CD14-positive monocyte (primary cell): ENCODE measurements at regions not wholly inside any gene's neighbourhood (a gene's known extent, or its start where the extent isn't known, plus 50 kb on each side); places are given as distances from the start of the nearest gene placed in this dataset.

Experiments
- DNase-seq, 3 donors: peaks; one replicate each; pipeline ENCODE4 v3.0.0-alpha.2; 2011 to 2022
- H2AFZ ChIP-seq: 2 replicates; pipeline ENCODE4 v1.6.0; 2012; ENCODE audit warnings: mild to moderate bottlenecking, low read depth, low read length, inconsistent platforms; ENCODE audit not compliant: insufficient read depth, poor library complexity, severe bottlenecking
- H3K27ac ChIP-seq, 2 donors: 1 replicate in 1 of 2; 2 replicates in 1 of 2; pipeline ENCODE4 v1.5.1; 2012 to 2013; ENCODE audit warnings: low read length in 2 of 2, control low read depth in 1 of 2, inconsistent platforms in 1 of 2, low read depth in 1 of 2, mild to moderate bottlenecking in 1 of 2
- H3K27me3 ChIP-seq, 2 donors: one replicate each; pipeline versions ENCODE4 v1.6.0 to v1.6.1; 2011 to 2013; ENCODE audit warnings: low read length in 2 of 2; ENCODE audit not compliant: control insufficient read depth in 2 of 2, insufficient read depth in 2 of 2
- H3K36me3 ChIP-seq, 2 donors: replicated peaks in 1 of 2; 1 replicate in 1 of 2; 2 replicates in 1 of 2; pipeline versions ENCODE4 v1.5.1 to v1.6.1; 2012 to 2013; ENCODE audit warnings: low read length in 2 of 2, control low read depth in 1 of 2, inconsistent platforms in 1 of 2, mild to moderate bottlenecking in 1 of 2; ENCODE audit not compliant: insufficient read depth in 2 of 2, control insufficient read depth in 1 of 2
- H3K4me1 ChIP-seq, 2 donors: 1 replicate in 1 of 2; 2 replicates in 1 of 2; pipeline versions ENCODE4 v1.5.1 to v1.6.1; 2012 to 2013; ENCODE audit warnings: low read length in 2 of 2, control low read depth in 1 of 2, inconsistent platforms in 1 of 2, mild to moderate bottlenecking in 1 of 2, moderate library complexity in 1 of 2; ENCODE audit not compliant: insufficient read depth in 2 of 2, control insufficient read depth in 1 of 2
- H3K4me2 ChIP-seq: replicated peaks from 2 replicates; pipeline ENCODE3; 2012; ENCODE audit warnings: low read length, moderate library complexity, mild to moderate bottlenecking; ENCODE audit not compliant: poor library complexity, severe bottlenecking; ENCODE audit errors: extremely low read depth
- H3K4me3 ChIP-seq, 3 experiments: fragments of 200-600 bp in 1 of 3; sonication (generic) in 1 of 3; replicated peaks in 1 of 3; 1 replicate in 2 of 3; 2 replicates in 1 of 3; pipeline ENCODE4 v1.5.1; 2011 to 2013; ENCODE audit warnings: low read length in 3 of 3, mild to moderate bottlenecking in 3 of 3, control low read depth in 2 of 3, low read depth in 2 of 3, inconsistent platforms in 1 of 3, moderate library complexity in 1 of 3
- H3K79me2 ChIP-seq: 2 replicates; pipeline ENCODE4 v1.6.0; 2012; ENCODE audit warnings: mild to moderate bottlenecking, control low read depth, inconsistent platforms, low read length, moderate library complexity; ENCODE audit not compliant: insufficient read depth
- H3K9ac ChIP-seq: 2 replicates; pipeline ENCODE4 v1.6.0; 2017; ENCODE audit warnings: low read length, mild to moderate bottlenecking; ENCODE audit not compliant: insufficient read depth, poor library complexity, severe bottlenecking
- H3K9me3 ChIP-seq, 2 donors: replicated peaks in 1 of 2; 1 replicate in 1 of 2; 2 replicates in 1 of 2; pipeline versions ENCODE4 v1.5.1 to v1.6.1; 2012 to 2013; ENCODE audit warnings: low read length in 2 of 2, control low read depth in 1 of 2; ENCODE audit not compliant: control insufficient read depth in 1 of 2, insufficient read depth in 1 of 2
- H4K20me1 ChIP-seq: 2 replicates; pipeline ENCODE4 v1.6.0; 2012; ENCODE audit warnings: mild to moderate bottlenecking, low read length, control low read depth, moderate library complexity; ENCODE audit not compliant: insufficient read depth
- H3K27ac Mint-ChIP-seq, 7 donors: one replicate each; pipeline ENCODE4 v1.8.0; 2020; ENCODE audit warnings: mild to moderate bottlenecking in 7 of 7, mixed read lengths in 7 of 7, moderate library complexity in 6 of 7, inconsistent platforms in 2 of 7
- H3K27me3 Mint-ChIP-seq, 3 donors: one replicate each; pipeline ENCODE4 v1.8.0; 2021 to 2022; ENCODE audit warnings: low read depth in 3 of 3, mild to moderate bottlenecking in 3 of 3, mixed read lengths in 3 of 3, moderate library complexity in 3 of 3, inconsistent platforms in 1 of 3
- H3K36me3 Mint-ChIP-seq, 2 donors: one replicate each; pipeline ENCODE4 v1.8.0; 2020; ENCODE audit warnings: mixed read lengths in 2 of 2, inconsistent platforms in 1 of 2, mild to moderate bottlenecking in 1 of 2
- H3K4me1 Mint-ChIP-seq: one replicate; pipeline ENCODE4 v1.8.0; 2020; ENCODE audit warnings: mild to moderate bottlenecking, mixed read lengths
- H3K4me3 Mint-ChIP-seq, 2 donors: one replicate each; pipeline ENCODE4 v1.8.0; 2020; ENCODE audit warnings: mild to moderate bottlenecking in 2 of 2, mixed read lengths in 2 of 2, moderate library complexity in 1 of 2
- H3K9me3 Mint-ChIP-seq, 7 donors: one replicate each; pipeline ENCODE4 v1.8.0; 2020 to 2022; ENCODE audit warnings: mixed read lengths in 7 of 7, mild to moderate bottlenecking in 6 of 7, moderate library complexity in 6 of 7, inconsistent platforms in 2 of 7
- CTCF ChIP-seq: fragments of 200-600 bp; IDR thresholded peaks from one replicate; pipeline ENCODE4 v1.8.0; 2022; ENCODE audit warnings: antibody characterized with exemption, mild to moderate bottlenecking
- WGBS: methylation state at CpG from one replicate; pipeline ENCODE4 v1.1.5; 2013; ENCODE audit warnings: missing lambda C conversion rate; ENCODE audit not compliant: insufficient coverage; 5-methylcytosine and 5-hydroxymethylcytosine counted together
- intact Hi-C, 2 donors: fragments of 100-400 bp; cut with micrococcal nuclease; formaldehyde crosslinking; loops; one replicate each; pipeline versions ENCODE4 v1.15.0 to v1.15.1; 2023

GRCh38 chr11:64447831-64448598 is 89.1 kb downstream of the RPS6KA4 start:
- peaks cover 47 to 59% of the 10 kb centered on the region in 2 donors for H3K4me1 ChIP-seq
- no peak for TF ChIP-seq CTCF
- Mint-ChIP-seq H3K36me3 (peaks cover 3% of the 10 kb centered on the region in 2 donors), H3K27ac (peak overlapping the region; percentile 94 to 98 (median 96)), H3K27me3 (no peaks in the 10 kb centered on the region), H3K4me3 (peak overlapping the region; percentile 88 to 96), H3K4me1 (peaks cover 61% of the 10 kb centered on the region), H3K9me3 (peaks cover 0 to 4% (median 3%) of the 10 kb centered on the region in 7 donors)
- intact Hi-C loops: no loop called here
- peak; percentile 87 to 95 (median 88) for DNase-seq
- no peaks in the 10 kb centered on the region for H3K9me3 ChIP-seq
- H3K4me2 ChIP-seq: peak overlapping the region; percentile 88
- peak overlapping the region; percentile 93 for H2AFZ ChIP-seq
- H3K79me2 ChIP-seq: peaks cover 6% of the 10 kb centered on the region
- H3K4me3 ChIP-seq: peak overlapping the region; percentile 54 to 79 (median 66)
- H4K20me1 ChIP-seq: no peaks in the 10 kb centered on the region
- no peaks in the 10 kb centered on the region for H3K27me3 ChIP-seq
- no peaks in the 10 kb centered on the region for H3K36me3 ChIP-seq
- H3K9ac ChIP-seq: peak overlapping the region; percentile 70
- peak overlapping the region; percentile 90 to 96 for H3K27ac ChIP-seq
- WGBS: 0% methylated on average over 11 of the region's 17 CpGs

GRCh38 chr11:64448599-64449380 is 89.8 kb downstream of the RPS6KA4 start:
- intact Hi-C loops: no loop called here
- DNase-seq: peak; percentile 79 to 84 (median 83)

More at GRCh38 chr11:64448599-64449380, 89.8 kb downstream of the RPS6KA4 start:
- Histone ChIP-seq H3K79me2 (peaks cover 6% of the 10 kb centered on the region), H3K9ac (peak overlapping the region; percentile 70), H3K4me1 (peaks cover 47 to 59% of the 10 kb centered on the region in 2 donors), H3K36me3 (no peaks in the 10 kb centered on the region), H3K27me3 (no peaks in the 10 kb centered on the region), H2AFZ (peak overlapping the region; percentile 93), H3K4me3 (peak overlapping the region; percentile 31 to 79 (median 66)), H3K27ac (peak overlapping the region; percentile 90 to 96), H3K9me3 (no peaks in the 10 kb centered on the region), H3K4me2 (peak overlapping the region; percentile 88), H4K20me1 (no peaks in the 10 kb centered on the region)
- Mint-ChIP-seq H3K27me3 (no peaks in the 10 kb centered on the region), H3K4me3 (peak overlapping the region; percentile 88 to 96), H3K27ac (peak overlapping the region; percentile 94 to 98 (median 96)), H3K4me1 (peaks cover 60% of the 10 kb centered on the region), H3K9me3 (peaks cover 0 to 4% (median 3%) of the 10 kb centered on the region in 7 donors), H3K36me3 (peaks cover 3% of the 10 kb centered on the region in 2 donors)
- WGBS: 2% methylated on average over 36 of the region's 37 CpGs
- TF ChIP-seq CTCF: peak; percentile 75
